H1 (cell line): ENCODE measurements at regions not wholly inside any gene's neighbourhood (a gene's known extent, or its start where the extent isn't known, plus 50 kb on each side); places are given as distances from the start of the nearest gene placed in this dataset.

Experiments used
- CHD7 ChIP-seq: fragments of 300-600 bp; sonication (generic); IDR thresholded peaks from 2 replicates; pipeline ENCODE4 v1.7.1; 2012; ENCODE audit warnings: low read length, moderate library complexity, mild to moderate bottlenecking, inconsistent platforms; ENCODE audit not compliant: insufficient replicate concordance
- EP300 ChIP-seq, 2 experiments: IDR thresholded peaks; 1 replicate in 1 of 2; 2 replicates in 1 of 2; pipeline ENCODE4 v1.6.1; 2011 to 2012; ENCODE audit warnings: low read depth in 2 of 2, low read length in 2 of 2, mild to moderate bottlenecking in 2 of 2, borderline replicate concordance in 1 of 2, inconsistent platforms in 1 of 2, moderate library complexity in 1 of 2
- HDAC2 ChIP-seq, 2 experiments: fragments of 300-600 bp in 1 of 2; sonication (generic) in 1 of 2; IDR thresholded peaks; 2 replicates each; pipeline ENCODE4 v1.6.1; 2011 to 2012; ENCODE audit warnings: low read depth in 2 of 2, low read length in 2 of 2, mild to moderate bottlenecking in 2 of 2, moderate library complexity in 2 of 2, borderline replicate concordance in 1 of 2, inconsistent platforms in 1 of 2
- MAFK ChIP-seq: IDR thresholded peaks from 2 replicates; pipeline ENCODE4 v1.6.1; 2012; ENCODE audit warnings: low read depth, mild to moderate bottlenecking, improper control_type of control experiment, low read length
- NRF1 ChIP-seq: IDR thresholded peaks from 2 replicates; pipeline ENCODE4 v1.6.1; 2011; ENCODE audit warnings: mild to moderate bottlenecking, low read depth, low read length, improper control_type of control experiment
- POLR2AphosphoS5 ChIP-seq: IDR thresholded peaks from 2 replicates; pipeline ENCODE4 v1.6.1; 2011; ENCODE audit warnings: low read depth, low read length
- RXRA ChIP-seq: IDR thresholded peaks from 2 replicates; pipeline ENCODE4 v1.6.1; 2011; ENCODE audit warnings: low read depth, mild to moderate bottlenecking, low read length, moderate library complexity; ENCODE audit not compliant: insufficient read depth
- SP1 ChIP-seq: IDR thresholded peaks from 2 replicates; pipeline ENCODE4 v1.6.1; 2011; ENCODE audit warnings: low read depth, low read length

GRCh38 chr6:21450628-21451027, 142.9 kb upstream of the SOX4 start (continued):
- TF ChIP-seq CHD7 (no peak), POLR2AphosphoS5 (no peak), MAFK (no peak), RXRA (no peak), NRF1 (no peak), EP300 (IDR thresholded peaks at IDR 0.05; ENCODE audit: borderline replicate concordance in 1 of 2, low read depth in 2 of 2, low read length in 2 of 2) (no peak), HDAC2 (IDR thresholded peaks at IDR 0.05; ENCODE audit: borderline replicate concordance in 1 of 2, low read depth in 2 of 2, low read length in 2 of 2) (no peak), SP1 (no peak)
- TF ChIP-seq, all 59 proteins: peak for 0
